ENCODE measurements at regions not wholly inside any gene's neighbourhood (a gene's known extent, or its start where the extent isn't known, plus 50 kb on each side); places are given as distances from the start of the nearest gene placed in this dataset.
A peak's percentile ranks its signal among the peaks of the same experiment; 100 is the strongest.

GRCh38 chr20:21033817-21034216 is 72.3 kb downstream of the LINC00237 start:
- DNase-seq = no peak

GRCh38 chr20:21031666-21032065 is 74.5 kb downstream of the LINC00237 start:
- no peak for DNase-seq

GRCh38 chr20:21029341-21029740 is 76.8 kb downstream of the LINC00237 start:
- no peak for DNase-seq

GRCh38 chr20:21028921-21029320 is 77.2 kb downstream of the LINC00237 start:
- no peak for DNase-seq

GRCh38 chr20:21028436-21028835 is 77.7 kb downstream of the LINC00237 start:
- no peak for DNase-seq

GRCh38 chr20:21027569-21027968 is 78.6 kb downstream of the LINC00237 start:
- DNase-seq = no peak

- DNase-seq = no peak
These were observed 79.2 kb downstream of the LINC00237 start for GRCh38 chr20:21026951-21027350.

GRCh38 chr20:21024420-21024819 is 81.7 kb downstream of the LINC00237 start:
- no peak for DNase-seq

- DNase-seq = no peak
These were observed 83.2 kb downstream of the LINC00237 start for GRCh38 chr20:21022925-21023324.

GRCh38 chr20:21021472-21021790 is 84.7 kb downstream of the LINC00237 start:
- no peak for DNase-seq

- DNase-seq = peak; percentile 6 to 71 (median 46)
These were observed 85.3 kb downstream of the LINC00237 start for GRCh38 chr20:21020659-21021471.

GRCh38 chr20:21019814-21020658 is 86.1 kb downstream of the LINC00237 start:
- no peak for DNase-seq

- DNase-seq = no peak
These were observed 86.7 kb downstream of the LINC00237 start for GRCh38 chr20:21019468-21019813.

GRCh38 chr20:21018576-21018975 is 87.6 kb downstream of the LINC00237 start:
- DNase-seq = no peak

- peak in 1 of 3 donors; percentile 15 for DNase-seq
These were observed 88.6 kb downstream of the LINC00237 start for GRCh38 chr20:21017528-21018085.

- DNase-seq = no peak
These were observed 89.4 kb downstream of the LINC00237 start for GRCh38 chr20:21016751-21017150.

- DNase-seq = no peak
These were observed 91.6 kb downstream of the LINC00237 start for GRCh38 chr20:21014528-21014927.

GRCh38 chr20:21008951-21009350 is 97.2 kb downstream of the LINC00237 start:
- no peak for DNase-seq

- no peak for DNase-seq
These were observed 99.5 kb downstream of the LINC00237 start for GRCh38 chr20:21006611-21007010.

GRCh38 chr20:21004386-21005076 is 101.6 kb downstream of the LINC00237 start:
- DNase-seq = no peak

GRCh38 chr20:21003902-21004301 is 102.3 kb downstream of the LINC00237 start:
- no peak for DNase-seq

- no peak for DNase-seq
These were observed 103.7 kb downstream of the LINC00237 start for GRCh38 chr20:21002486-21002885.

Measured in muscle of back (tissue), 3 donors.